ENCODE measurements at regions not wholly inside any gene's neighbourhood (a gene's known extent, or its start where the extent isn't known, plus 50 kb on each side); places are given as distances from the start of the nearest gene placed in this dataset.
A peak's percentile ranks its signal among the peaks of the same experiment; 100 is the strongest.

DNA sequence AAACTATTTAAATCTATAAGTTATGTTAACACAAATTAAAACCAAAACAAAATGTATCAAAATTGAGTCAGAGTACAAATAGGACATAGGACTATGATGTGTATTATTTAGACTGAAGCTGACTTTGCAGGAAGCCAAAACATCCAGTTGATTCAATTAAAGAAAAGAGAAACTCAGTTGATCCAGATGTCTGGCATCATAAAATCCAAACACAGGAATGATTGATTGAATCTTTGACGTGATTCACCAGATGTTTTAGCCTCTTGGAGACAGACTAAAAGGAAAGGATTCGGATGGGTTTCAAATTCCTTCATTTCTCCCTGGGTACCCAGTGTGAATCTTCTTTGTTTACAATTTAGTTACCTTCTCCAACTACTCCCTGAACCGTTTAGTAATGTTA lies 272.9 kb downstream of the IRS1 start:
- no peak for DNase-seq (ENCODE audit: low spot score)

DNA sequence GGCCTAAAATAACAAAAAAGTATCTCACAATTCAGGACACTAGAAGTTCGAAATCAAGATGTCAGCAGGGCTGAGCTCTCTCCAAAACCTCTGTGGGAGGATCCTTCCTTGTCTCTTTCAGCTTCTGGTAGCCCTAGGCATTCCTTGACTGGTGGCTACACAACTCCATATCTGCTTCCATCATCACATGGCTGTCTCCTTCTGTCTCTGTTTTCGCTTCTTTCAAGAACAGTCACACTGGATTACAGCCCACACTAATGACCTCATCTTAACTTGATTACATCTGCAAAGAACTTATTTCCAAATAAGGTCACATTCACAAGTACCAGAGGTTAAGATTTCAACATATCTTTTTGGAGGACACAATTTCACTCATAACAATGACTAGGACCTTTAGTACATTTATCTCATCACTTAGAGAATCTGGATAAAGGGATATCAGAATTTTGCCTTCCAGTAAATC lies 275.2 kb downstream of the IRS1 start:
- DNase-seq (ENCODE audit: low spot score), result peak; percentile 27

DNA sequence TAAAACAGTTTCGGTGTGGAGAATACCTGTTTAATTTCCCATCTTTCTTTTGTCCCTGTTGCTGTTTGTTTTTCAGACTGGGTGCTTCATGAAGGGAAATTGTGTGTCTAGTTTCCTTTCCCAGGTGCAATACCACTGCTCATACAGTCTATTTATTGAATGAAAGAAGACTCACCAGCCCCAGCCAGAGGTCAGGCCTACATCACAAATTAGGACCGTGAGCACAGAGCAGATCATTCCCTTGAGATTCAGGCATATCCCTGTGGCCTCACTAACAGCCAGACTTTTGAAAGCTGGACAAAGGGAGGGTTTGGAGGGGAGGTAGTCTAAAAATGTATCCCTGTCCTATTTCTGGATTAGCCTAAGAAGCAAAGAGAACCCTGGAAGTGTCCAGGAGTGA lies 278.9 kb downstream of the IRS1 start:
- DNase-seq (ENCODE audit: low spot score), result no peak

DNA sequence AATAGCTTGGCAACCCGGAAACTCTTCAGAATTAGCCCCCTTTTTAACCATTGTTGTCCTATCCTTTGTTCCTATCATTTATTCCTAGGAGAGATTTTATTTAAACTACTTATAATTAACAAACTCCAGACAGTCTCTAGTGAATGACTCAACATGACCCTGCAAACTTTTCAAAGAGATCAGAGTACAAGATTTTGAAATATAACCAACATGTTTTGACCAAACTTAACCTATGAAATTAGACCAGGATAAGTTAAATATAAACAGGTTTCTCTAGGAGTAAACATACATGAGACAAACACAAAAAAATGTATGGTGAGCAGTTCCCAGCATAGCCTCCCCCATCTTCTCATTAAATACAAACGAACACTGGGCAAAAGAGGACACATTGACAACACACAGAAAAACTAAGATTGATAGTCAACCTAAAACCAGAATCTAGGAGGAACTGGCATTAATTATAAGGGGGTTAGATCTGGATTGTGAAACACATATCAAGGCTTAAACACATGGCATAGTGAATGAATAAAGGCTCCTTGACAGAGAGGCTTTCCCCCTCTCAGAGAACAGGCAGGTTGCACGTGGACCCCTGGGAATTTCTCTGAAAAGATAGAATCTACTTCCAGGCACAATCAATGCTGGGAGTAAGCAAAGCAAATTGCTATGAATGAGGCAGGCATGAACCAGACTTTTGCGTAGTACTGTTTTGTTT lies 284.1 kb downstream of the IRS1 start:
- peak; percentile 10 for DNase-seq (ENCODE audit: low spot score)

DNA sequence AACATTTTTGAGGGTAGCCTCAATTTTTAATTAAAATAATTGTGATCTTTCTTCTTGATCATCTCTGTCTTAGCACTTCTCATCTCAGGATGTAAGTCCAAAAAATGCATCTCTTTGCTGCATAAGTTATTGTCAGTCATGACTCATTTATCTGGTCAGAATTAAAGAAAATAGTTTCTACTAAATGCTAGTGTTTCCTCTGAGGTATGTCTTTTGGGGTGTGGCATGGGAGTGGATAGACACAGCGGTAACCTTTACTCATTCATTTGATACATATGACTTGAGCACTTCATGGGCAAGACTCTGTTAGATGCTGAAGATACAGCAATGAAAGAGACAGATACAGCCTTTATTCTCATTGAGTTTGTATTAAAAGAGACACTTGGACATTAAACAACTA lies 284.7 kb downstream of the IRS1 start:
- DNase-seq (ENCODE audit: low spot score), result peak; percentile 10

DNA sequence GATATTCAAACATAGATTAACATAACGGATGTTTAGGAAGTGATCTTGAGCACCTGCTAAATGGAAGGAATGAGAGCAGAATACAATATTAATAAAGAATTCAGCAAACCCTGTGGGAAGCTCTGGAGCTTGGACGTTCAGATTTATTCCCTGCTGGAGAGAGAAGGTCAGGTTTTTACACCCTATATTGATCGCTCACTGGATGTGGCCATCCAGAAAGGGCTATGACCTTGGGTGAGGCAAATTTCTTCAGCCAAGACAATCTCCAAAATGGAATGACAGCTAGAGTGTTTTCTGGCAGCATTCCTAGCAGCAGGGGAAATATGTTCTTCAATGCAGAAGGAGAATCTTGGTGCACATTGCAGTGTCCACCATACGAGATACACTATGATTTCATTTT lies 288.3 kb downstream of the IRS1 start:
- no peak for DNase-seq (ENCODE audit: low spot score)

DNA sequence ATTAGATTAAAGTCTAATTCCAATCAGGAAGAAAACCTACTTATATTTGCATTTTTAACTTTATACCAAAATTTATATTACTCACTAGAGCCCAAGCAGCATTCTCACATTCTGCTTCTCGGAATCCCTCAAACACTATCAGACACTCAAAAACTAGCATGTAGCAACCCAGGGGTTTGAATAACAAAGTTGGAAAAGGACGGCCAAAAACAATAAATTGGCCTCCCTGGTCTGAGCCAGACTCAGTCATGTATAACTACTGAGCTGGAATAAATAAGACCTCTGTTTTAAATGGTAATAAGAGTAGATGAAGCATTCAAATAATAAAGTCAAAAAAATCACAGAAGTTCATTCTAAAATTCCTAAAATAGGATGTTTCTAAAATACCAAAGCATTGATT lies 290.9 kb downstream of the IRS1 start:
- DNase-seq (ENCODE audit: low spot score), result no peak

DNA sequence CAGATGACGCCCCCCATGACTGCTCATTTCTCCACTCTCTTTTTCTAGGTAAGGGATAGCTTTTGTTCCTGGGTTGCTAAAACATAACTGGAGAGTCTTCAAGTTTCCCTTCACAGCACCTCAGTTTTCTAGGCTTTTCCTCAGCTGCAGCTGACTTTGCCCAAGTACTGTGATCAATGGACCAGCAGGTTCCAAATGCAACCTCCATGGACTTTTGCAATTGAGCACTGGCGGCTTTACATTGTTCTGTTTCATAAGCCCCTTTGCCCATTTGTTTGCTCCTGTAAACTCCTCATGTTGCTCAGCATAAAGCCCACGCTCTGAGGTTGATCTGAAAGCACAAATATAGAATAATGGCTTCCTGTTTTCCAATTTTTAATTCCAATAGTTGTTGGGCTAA lies 291.6 kb downstream of the IRS1 start:
- no peak for DNase-seq (ENCODE audit: low spot score)

DNA sequence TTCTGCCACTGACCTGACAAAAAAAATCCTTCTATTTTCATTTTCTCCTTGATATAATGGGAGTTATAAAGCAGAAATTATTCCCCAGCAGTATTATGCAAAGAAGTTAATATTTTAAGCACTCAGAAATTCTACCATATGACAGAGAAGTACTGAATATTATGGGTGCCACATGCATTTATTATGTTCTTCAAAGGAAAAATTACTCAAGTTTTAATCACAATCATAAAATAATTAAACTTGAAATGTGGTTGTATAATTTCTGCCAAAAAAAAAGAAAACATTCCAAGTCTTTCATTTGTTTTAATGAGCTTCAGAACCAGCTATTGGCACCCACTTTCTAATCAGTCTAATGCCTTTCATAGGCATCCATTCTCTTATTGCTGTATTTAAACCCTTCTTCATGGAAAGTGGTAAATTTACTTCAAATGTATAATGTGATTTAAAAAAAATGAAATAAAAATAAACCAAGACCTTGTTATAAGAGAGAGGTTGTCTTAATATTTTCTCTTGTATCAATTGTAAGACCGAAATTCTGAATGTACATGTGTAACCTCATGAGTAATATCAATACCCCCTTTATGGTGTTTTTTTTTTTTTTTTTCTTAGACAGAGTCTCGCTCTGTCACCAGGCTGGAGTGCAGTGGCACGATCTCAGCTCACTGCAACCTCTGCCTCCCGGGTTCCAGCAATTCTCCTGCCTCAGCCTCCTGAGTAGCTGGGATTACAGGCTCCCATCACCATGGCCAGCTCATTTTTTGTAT lies 302.3 kb downstream of the IRS1 start:
- no peak for DNase-seq (ENCODE audit: low spot score)

DNA sequence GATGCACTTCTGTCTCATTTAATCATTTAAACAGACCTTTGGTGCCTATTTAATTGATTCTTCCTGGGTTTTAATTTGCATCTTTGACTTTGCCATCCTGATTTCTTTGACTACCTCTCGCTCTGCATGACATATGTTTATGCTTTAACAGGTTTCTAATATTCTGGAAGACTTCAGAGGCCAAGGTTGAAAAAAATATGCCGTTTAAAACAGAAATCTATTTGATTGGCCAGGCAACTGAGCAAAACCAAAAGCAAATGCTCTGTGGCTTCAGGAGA lies 303.4 kb downstream of the IRS1 start:
- no peak for DNase-seq (ENCODE audit: low spot score)

DNA sequence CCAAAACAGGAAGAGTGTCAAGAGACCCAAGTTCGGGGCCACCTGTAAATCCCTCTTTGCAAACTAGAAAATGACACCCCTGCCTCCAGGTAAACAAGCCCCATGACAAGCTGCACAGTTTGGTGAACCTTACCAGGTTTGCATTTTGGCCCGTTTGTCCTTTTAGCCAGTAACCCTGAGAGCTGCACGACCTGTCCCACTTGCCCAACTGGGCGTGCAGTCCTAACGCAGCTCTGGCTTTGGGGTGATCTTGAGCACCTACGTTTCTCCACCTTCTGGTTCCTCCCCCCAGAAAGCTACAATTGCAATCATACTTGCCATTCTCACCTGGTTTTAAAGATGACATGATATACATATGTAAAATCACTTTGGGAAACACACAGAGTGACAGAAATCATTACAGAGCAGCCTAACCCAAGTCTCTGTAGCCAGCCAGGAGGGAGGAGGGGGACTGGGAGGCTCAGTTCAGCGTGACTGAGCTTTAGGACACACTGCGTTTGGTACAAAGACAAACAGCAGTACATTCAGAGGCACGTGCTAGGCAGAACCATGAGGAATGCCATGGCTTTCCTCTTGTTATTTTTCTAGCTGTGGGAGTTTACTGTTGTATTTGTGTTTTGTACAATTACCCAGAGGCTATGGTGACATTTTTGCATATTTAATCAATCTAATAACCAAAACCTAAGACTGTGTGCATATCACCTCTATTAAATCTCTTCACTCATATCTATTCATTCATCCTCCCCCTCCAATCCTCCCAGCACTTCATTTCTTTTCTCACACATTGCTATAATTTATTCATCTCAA lies 304.0 kb downstream of the IRS1 start:
- DNase-seq (ENCODE audit: low spot score), result no peak

DNA sequence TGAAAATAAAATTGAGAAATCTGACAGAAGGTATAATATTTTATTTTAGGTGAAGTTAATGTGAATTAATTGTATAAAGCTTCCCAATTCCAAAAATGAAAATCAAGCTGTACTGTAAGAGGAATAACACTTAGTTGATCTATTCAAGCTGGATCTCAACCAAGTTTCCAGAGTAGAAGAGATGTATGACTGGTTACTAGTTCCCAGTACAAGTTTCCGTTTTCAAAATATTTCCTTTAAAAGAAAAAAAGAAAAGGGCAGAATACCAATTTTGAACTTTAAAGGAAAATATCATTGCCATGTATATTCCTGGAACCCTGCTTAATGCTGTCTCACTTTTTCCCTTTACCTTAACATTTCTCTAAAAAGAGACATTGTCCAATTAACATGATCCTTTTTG lies 308.5 kb downstream of the IRS1 start:
- no peak for DNase-seq (ENCODE audit: low spot score)

DNA sequence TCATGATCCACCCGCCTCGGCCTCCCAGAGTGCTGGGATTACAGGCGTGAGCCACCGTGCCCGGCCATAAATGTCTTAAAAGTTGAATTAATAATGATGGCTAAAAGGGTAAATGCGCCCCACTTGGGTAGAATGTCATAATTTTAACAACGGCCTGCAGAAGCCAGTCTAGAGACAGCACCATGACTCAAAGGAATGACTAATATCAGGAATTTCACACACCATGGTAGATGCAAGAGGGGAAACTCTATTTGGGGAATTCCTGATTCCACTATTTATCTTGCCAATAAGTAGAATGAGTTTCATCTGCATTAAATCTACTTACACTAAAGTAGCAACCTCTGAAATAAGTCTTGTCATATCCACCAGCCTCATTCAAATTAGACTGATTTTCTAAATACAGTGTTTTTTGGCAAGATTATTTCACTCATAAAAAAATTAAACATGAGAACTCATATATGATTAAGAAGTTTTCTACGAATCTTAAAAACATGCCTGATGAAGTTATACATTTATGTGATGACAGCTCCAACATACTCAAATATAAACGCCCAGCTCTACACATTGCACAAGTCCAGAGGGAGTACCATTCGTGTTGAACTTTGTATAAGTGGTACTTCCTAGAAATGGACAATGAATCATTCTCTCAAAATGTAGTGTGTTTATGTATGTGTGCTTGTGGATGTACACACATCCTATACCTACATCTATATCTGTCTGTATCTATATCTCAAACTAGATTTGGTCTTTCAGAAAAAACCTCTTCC lies 309.7 kb downstream of the IRS1 start:
- DNase-seq (ENCODE audit: low spot score), result peak; percentile 37

DNA sequence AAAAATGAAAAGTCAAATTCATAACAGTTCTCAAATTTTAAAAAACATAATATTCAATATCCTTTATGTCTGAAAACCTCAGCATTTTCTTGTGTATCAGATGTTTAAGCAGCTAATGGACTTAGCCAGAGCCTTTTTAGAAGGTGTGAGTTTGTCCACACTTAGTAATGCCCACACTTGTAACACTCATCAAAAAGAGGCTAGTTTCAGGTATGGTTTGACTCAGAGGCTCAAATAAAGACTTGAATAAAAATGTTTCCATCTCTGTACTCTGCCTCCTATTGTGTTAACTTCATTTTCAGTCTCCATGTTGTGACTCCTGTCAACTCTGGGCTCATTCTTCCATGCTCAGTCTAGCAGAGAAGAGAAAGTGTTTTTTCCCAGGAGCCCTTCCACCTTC lies 311.6 kb downstream of the IRS1 start:
- no peak for DNase-seq (ENCODE audit: low spot score)

DNA sequence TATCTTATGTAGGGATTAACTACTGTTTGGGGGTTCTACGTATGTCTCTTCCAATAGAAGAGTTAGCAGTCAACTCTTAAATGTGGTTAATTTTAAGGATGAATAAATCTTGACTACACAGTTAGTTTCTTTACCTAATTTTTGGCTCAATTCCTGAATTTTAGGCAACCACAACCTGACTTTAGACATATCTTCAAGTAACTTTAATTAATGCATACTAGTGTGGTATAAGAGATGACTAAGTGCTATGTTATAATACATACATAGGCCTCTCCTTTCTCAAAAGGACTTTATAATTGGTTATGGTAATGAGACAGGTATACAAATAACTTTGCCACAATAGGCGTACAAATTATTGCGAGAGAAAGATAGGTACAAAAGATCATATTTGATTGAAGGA lies 312.0 kb downstream of the IRS1 start:
- DNase-seq (ENCODE audit: low spot score), result no peak

DNA sequence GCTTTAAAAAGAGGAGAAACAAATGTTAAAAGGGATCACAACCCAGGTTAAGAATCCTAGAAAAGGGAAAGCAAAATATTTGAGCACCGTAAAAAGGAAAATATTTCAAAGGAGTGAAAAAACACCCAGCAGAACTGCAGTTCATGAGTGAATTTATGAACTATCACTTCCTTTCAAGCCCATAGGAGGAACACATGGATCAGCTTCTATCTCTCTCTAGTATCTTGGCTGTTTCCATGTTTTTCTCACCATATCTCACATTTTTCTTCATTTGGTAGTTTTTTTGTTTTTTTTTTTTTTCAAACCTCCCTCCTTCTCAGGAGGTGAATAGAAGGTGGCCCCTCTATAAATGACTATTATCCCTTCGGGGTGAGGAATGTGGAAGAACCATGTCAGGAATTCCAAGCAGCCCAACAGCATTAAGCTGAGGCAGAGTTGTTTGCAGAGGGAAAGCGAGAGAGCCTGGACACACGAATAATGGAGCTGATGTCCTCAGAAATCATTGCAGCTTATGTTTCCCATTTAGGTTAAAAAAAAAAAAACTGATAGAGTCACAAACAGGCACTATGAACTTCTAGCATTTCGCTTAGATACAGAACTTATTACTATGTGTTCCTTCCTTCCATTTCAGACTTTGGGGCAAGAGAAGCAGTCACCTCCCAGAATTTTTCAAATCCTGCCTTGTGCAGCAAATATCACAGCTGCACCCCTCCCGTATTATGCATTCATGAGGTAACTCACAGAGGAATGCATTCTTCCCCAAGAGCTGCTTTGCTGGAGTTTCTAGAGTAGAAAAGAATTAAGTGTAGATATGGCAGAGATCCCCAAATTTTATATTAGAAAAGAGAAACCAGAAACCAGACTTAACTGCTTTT lies 315.6 kb downstream of the IRS1 start:
- peak; percentile 26 for DNase-seq (ENCODE audit: low spot score)

DNA sequence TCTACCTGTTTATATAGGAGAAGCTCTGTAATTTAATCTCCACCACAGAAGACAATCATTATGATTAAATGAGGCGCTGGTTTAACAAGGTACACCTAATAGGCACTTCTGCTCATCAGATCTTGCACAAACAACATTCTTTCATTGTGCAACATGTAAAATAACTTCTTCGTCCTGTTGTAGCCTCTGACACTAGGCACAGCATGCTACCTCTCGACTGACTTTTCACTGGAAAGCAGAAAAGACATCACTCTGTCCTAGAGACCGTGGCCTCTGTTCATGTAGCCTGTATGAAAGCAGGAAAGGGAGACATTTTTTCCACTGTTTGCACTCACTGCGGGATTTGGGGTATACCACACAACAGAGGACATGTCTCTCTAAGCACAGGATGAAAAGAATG lies 316.5 kb downstream of the IRS1 start:
- no peak for DNase-seq (ENCODE audit: low spot score)

DNA sequence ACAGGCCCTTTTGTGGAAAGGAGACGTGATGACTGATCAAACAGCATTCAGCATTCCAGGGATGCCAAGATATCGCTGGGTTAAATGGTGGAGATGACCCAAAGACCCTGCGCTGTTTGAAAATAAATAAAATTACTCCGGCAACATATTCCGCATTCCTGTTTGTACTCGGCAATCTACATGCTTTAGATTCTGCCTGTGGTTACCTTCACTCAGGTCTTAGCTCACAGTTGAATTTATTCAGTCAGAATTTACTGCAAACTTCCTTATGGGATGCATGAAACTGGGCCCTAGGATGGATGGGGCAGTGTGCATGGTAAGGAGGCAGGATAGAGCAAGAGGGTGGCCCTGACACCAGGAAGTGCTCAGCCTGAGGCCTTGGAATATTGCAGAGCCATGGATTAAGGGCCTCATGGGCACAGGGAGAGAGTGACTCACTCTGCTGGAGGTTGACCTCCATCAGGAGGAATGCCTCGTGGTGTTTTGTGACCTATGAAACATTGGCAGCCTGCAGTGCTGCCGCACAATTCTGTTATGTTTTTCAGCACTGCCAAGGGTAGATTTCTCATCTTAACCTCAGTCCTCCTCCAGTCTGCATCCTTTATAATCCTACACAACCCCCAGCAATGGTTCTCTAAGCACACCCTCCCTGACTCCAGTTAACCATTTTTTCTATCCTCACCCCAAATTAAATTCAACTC lies 321.4 kb downstream of the IRS1 start:
- peak; percentile 79 for DNase-seq (ENCODE audit: low spot score)

DNA sequence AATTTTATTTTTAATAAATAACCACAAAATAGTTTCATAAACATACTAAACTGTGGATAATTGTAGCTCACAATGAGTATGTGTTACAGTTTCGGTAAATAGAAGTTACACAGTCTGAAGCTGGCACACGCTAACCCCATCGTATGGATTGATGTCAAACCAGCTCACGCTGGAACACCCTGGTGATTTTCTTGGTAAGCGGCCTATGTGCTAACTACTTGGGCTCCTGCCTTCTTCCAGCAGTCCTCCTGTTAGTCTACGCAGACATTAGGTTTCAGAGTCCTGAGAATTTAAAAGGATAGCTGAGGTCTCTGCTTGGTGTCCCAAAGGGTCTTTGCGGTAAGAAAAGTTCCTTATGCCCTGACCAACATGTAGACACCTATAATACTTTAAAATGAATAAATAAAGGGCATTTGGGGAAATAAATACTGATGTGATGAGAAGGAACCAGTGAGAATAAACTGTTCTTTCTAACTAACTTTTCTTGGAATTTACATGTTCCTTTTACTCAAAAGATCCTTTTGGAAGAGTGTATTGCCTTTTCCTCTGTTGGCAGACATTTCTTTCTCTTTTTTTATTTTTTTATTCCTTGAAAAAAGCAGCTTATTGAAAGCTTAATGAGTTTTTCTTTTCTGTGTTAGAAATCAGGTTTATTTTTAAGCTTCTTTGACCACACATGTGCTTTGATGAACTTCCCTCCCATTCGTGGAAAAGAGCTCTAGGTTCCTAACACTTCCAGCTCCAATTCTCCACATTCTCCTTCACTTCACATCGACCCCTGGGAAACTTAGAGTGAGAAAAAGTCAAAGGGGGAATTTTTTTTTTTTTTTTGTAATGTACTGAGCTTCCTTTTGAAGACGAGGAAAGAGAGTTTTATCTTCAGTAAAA lies 322.2 kb downstream of the IRS1 start:
- no peak for DNase-seq (ENCODE audit: low spot score)

DNA sequence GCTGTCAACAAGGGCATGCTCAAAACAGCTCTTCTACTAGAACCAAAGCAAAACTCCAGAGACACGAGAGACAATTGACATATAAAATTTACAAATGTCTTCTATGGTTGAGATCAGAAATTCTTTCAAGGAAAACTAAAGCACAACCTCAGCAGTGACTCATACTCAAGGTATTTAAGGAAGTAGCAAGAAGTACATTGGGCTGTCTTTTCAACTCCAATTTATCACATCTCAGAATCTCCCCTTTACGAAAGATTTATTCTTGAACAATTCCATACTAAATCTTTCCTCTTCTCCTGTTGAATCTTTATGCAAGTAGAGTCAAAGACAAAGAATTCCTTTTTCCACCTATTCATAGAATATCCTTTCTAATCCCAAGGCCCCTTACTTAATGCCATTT lies 324.0 kb downstream of the IRS1 start:
- DNase-seq (ENCODE audit: low spot score), result peak; percentile 14

Measured in AG08396 (cell line).